HG03097 (cell line): ENCODE measurements at regions not wholly inside any gene's neighbourhood (a gene's known extent, or its start where the extent isn't known, plus 50 kb on each side); places are given as distances from the start of the nearest gene placed in this dataset.
"Not testable (repeated sequence)": the region's sequence is repeated elsewhere in the genome, so short reads cannot be mapped to it uniquely, and the experiment has no call there.

Experiments
- ATAC-seq: cut with Tn5 transposase; IDR thresholded peaks from one replicate; pipeline ENCODE4 v1.9.1; 2021; ENCODE audit not compliant: unreplicated experiment, low FRiP score

DNA sequence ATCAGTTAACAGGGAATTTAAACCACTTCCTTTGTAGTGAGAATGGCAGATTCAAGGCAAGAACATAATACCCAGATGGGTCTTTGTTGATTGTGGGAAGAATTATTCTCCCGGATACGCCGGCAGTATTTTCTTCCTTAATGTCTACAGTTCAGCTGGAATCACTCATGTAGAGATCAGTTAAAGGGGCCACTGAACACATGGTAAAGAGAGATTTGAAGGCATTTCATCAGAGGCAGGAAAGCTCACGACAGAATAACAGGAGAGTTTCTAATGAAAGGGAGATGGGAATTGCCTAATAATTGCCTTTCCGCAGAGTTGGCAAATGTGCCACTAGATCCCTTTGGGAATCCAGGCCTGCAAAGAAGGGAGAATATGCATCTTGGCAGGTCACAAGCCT is 327.7 kb upstream of the ZNF804A start:
- ATAC-seq, result no peak

DNA sequence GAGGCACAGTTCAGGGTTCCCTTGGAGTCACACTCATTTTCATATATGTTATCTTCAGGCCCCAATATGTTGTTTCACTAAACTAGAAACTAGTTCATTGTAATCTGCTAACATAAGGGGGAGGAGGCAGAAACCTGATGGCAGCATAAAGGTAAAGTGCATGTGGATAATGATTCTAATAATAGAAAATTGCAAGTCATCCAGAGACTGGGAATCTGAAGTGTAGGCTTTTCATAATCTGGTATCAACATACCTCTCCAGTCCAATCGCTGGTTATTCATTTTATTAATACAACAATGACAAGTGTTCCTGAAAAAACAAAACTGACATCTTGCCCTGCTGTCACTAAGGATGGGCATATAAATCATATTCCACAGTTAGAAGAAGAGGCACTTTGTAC is 326.3 kb upstream of the ZNF804A start:
- no peak for ATAC-seq

DNA sequence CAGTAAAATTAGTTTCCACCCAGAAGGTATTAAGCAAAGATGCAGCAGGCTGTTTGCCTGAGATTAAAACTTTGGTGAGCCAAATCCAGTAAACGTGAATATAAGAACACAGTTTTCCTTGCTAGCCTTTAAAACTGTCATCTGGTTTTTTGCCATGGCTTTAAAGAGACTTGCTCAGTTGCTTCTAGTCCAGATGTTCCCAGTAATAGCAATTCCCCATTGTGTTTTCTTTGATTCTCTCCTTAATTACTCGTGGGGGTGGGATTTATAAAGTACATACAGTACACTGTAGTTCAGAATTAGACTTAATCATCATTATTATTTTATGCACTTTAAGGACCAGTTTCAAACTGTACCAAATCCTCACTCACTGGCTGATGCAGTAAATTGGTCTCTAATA is 303.5 kb upstream of the ZNF804A start:
- no peak for ATAC-seq

DNA sequence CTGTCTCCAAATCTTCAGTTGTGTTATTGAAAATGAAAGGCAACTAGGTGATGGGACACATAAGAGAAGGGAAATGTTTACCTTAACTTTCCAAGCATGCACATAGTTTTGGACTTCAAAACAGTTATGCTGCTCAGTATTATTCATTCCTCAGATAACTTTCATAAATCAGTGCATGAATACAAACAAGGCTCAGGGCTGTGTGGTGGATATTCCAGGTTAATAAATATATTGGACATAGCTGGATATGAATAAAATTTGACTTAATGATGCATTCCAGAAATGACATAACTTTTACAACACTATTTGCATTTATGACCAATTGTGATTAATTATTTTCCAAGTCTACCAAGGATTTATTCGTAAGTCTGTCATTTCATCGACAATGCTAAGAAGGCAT is 301.2 kb upstream of the ZNF804A start:
- ATAC-seq, result no peak

DNA sequence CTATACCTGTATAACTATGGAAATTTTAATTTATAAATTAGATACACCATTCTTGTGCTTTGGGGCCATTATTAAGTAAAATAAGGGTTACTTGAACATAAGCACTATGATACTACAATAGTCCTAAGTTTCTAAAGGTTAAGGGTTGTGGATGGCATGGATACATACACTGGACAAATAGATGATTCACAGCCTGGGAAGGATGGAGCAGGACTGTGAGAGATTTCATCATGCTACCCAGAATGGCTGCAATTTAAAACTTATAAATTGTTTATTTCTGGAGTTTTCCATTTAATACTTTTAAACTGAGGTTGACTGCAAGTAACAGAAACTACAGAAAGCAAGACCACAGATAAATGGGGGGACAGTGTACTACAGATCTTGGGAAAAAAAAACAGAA is 295.8 kb upstream of the ZNF804A start:
- no peak for ATAC-seq

DNA sequence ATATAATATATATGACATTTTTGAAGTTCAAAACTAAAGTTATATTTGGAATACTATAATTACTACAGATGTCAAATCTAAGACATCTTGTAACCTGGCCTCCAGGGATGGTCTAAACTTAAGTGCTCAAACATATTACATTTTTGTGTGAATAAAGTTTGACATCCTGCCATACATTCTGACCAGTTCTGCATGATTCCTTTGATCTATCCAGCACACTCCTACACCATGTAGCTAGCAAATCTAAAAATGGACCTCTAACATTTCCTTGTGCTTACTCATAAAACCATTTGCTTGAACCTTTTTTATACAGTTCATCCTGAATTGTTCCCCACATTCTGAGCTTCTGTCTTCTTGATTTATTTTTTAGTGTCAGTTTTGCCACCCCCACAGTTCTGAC is 294.3 kb upstream of the ZNF804A start:
- ATAC-seq, result no peak

DNA sequence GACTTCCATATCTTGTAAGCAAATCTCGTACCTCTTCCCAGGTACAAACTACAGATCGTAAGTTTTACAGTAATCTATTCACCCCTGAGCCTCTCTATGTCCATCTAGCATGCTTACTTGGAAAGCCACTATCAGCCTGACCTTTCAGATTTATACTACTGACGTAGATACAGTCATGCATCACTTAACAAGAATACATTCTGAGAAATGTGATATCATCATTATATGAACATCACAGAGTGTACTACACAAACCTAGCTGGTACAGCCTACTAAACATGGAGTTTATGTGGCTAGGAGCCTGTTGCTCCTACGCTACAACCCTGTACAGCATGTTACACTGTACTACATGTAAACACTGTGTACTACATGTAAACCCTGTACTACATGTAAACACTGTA is 293.2 kb upstream of the ZNF804A start:
- ATAC-seq, result no peak

DNA sequence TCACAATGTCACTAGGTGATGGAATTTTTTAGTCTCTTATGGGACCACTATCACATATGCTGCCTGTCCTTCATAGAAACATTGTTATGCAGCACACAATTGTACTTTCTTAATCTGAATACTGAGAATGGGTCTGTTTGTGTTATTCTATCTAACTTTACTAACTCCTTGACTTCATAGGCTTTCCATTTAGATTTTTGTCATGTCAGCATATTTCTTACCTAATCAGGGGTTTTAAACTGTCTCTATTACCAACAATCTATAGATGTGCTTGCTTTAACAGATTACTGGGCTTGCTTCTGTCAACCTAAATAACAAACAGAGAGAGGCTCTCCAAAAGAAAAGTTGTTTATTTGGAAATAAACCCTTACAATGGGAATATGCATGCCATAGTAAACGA is 289.6 kb upstream of the ZNF804A start:
- no peak for ATAC-seq

DNA sequence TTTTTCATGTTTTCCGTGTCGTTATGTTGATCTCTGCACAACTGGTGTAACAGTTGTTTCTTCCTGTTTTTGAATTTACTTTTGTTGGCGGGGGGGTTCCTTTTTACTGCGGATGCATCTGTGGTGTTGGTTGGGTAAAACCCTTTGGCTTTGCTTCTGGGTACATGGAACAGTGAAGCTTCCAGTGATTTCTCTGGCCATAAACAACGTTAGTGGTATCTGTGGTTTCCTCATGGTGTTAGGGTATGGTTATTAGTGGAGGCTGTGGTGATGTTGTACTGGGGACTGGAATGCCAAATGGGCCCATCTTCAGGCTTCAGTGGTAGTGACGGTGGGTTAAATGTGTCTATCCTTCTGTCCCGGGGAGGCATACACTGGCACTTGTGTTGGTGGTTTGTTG is 285.4 kb upstream of the ZNF804A start:
- ATAC-seq, result no peak

DNA sequence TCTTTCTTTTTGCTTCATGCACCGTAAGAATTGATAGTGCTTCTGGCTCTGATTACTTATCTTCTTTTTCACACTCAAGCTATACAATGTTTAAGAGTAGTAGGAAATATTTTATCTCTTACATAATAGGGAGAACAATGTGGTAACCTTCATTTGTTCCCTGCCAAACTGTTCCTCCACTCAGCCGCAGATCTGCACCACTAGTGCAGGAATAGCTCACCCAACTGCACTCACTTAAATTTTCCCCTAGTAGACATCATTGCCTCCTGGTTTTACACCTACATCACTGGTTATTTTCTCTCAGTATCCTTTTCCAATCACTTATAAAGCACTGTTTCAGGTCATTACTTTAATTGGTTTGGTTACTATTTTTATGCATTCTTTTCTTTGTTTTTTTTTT is 283.5 kb upstream of the ZNF804A start:
- no peak for ATAC-seq

DNA sequence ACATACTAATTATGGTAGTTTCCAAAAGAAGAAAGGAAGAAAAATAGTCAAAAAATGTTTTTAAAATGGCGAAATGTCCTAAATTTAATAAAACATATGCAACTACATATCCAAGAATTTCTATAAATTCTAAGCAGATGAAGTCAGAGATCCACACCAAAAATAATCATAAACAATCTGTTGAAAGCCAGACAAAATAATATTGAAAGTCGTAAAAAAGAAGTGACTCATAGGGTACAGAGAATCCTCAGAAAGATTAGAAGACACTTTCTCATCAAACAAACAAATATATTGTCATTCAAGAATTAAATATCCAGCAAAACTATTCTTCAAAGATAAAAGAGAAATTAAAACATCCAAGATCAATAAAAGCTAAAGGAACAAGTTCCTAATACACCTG is 281.4 kb upstream of the ZNF804A start:
- no peak for ATAC-seq

DNA sequence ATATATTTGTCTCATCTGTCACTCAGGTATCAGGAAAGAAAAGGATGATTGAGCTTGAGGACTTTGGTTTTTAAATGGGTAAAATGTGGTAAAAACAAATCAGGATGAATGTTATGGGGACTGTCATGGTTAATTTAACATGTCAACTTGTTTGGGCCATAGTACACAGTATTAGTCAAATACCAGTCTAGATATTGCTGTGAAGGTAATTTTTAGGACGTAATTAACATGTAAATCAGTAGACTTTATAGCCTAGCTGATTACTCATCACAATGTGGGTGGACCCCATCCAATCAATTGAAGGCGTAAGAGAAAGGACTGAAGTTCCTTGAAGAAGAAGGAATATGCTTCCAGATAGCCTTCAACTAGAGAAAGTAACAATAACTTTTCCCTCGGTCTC is 275.7 kb upstream of the ZNF804A start:
- no peak for ATAC-seq

DNA sequence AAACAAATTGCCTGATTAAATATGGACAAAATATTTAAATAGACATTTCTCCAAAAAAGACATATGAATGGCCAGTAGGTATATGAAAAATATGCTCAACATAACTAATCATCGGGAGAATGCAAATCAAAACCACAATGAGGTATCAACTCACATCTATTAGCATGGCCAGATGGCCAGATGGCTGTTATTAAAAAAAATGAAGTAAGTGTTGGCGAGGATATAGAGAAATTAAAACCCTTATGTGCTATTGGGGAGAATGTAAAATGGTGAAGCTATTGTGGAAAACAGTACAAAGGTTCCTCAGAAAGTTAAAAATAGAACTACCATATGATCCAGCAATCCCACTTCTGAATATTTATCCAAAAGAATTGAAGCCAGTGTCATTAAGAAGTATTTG is 272.3 kb upstream of the ZNF804A start:
- ATAC-seq, result no peak

DNA sequence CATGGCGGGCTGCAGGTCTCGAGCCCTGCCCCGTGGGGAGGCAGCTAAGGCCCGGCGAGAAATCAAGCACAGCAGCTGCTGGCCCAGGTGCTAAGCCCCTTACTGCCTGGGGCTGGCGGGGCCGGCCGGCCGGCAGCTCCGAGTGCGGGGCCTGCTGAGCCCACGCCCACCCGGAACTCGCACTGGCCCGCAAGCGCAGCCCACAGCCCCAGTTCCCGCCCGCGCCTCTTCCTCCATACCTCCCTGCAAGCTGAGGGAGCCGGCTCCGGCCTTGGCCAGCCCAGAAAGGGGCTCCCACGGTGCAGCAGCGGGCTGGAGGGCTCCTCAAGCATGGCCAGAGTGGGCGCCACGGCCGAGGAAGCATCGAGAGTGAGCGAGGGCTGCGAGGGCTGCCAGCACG is 270.5 kb upstream of the ZNF804A start:
- ATAC-seq, result not testable (repeated sequence)

DNA sequence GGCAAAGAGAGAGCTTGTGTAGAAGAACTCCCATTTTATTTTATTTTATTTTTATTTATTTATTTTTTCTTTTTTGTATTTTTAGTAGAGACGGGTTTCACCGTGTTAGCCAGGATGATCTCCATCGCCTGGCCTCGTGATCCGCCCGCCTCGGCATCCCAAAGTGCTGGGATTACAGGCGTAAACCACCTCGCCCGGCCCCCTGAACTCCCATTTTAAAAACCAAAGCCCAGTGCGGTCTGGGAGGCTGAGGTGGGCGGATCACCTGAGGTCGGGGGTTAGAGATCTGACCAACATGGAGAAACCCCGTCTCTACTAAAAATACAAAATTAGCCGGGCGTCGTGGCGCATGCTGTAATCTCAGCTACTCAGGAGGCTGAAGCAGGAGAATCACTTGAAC is 267.8 kb upstream of the ZNF804A start:
- not testable (repeated sequence) for ATAC-seq

DNA sequence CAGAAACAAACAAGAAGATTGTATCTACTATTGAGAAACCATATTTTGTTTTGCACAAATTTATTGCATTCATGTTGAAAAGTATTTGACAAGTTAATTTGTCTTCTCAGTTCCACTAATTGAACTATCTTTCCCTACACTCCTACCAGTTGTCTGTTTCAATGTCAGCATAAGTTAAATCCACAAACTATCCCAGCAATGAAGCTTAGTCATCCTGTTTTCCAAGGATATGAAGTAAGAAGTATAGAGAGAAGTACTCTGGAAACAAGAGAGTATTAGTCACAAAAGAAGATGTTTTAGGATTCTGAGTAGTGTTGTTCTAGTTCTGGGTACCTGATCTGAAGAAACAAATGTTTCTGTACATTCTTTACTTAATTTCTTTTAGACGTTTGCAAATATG is 261.6 kb upstream of the ZNF804A start:
- no peak for ATAC-seq

DNA sequence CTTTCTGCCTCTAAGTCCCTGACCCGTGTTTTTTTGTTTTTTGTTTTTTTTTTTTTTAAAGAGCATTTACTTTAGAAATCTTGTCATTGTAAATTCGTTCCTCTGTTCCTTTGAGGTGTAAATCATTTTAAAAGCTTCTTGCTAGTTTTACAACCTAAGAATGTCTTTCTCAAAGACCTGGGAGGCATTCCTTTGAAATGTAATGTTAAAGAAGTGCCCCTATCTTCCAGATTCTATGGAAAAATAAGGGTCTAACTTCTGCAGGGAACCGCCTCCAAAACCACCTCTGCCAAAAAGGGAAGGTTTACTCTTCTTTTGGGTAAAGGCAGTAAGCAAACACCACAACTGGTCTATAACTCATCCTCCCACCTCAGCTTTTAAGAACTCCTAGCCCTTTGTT is 259.6 kb upstream of the ZNF804A start:
- ATAC-seq, result no peak

DNA sequence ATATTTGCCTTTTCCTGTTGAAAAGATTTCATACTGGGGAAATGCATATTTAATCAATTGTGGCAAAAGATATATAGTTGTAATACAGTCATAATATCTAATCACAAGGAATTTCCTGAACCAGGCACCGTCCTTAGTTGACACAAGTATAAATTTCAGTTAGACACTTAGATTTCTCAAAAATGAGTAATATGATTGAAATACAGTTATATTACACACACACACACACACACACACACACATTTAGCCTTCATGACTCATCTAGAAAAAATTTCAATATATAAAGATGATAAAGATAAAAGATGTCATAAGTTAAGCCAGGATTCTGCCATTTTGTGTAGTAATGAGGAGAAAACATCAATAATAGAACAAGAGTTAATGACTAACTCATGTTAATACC is 258.4 kb upstream of the ZNF804A start:
- ATAC-seq, result no peak

DNA sequence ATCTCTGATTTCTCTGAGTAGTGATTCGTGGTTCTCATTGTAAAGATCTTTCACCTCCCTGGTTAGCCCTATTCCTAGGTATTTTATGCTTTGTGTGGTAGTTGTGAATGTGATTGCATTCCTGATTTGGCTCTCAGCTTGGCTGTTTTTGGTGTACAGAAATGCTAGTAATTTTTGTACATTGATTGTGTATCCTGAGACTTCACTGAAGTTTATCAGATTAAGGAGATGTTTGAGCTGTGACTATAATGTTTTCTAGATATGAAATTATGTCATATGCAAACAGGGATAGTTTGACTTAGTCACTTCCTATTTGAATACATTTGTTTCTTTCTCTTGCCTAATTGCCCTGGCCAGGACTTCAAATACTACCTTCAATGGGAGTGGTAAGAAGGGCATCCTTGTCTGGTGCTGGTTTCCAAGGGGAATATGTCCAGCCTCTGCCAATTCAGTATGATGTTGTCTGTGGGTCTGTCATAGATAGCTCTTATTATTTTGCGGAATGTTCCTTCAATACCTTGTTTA is 251.9 kb upstream of the ZNF804A start:
- no peak for ATAC-seq

DNA sequence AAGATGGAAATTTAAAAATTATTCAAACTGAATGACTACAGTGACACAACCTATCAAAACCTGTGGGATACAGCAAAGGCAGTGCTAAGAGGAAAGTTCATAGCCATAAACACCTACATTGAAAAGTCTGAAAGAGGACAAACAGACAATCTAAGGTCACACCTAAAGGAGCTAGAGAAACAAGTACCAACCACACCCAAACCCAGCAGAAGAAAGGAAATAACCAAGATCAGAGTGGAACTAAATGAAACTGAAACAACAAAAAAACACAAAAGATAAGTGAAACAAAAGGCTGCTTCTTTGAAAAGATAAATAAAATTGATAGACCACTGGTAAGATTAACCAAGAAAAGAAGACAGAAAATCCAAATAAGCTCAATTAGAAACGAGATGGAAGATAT is 247.2 kb upstream of the ZNF804A start:
- no peak for ATAC-seq

DNA sequence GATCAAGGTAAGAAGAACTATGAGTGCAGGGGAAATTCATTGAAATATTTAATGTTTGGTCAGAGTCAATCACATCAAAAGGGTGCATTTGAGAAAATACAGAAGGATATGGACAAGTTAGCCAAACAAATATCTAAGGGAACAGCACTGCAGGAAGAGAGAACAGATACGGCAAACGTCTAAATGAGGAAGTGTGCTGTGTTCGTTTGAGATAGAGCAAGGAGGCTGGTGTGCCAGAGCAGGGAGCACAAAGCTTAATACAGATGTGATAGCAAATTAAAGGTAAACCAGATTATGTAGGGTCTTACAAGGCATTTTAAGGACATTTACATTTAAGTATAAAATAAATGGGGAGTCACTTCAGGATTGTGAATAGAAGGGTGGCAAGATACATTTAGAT is 241.3 kb upstream of the ZNF804A start:
- ATAC-seq, result no peak

DNA sequence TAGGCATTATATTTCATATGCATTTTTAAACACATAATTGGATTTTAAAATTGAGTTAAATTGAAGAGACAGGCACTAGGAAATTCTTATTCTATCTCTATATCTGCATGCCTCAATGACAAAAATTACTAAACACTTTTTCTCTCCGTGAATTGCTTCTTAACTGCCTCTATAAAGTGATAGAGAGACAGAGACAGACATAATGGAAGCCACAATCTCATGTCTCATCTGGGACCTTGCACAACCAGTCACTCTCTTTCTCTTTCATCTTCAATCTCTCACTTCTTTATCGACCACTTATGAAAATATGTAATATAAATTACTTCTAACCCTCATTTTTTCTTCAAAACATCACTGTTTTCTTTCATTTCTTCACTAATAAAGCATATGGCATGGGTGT is 238.9 kb upstream of the ZNF804A start:
- no peak for ATAC-seq

DNA sequence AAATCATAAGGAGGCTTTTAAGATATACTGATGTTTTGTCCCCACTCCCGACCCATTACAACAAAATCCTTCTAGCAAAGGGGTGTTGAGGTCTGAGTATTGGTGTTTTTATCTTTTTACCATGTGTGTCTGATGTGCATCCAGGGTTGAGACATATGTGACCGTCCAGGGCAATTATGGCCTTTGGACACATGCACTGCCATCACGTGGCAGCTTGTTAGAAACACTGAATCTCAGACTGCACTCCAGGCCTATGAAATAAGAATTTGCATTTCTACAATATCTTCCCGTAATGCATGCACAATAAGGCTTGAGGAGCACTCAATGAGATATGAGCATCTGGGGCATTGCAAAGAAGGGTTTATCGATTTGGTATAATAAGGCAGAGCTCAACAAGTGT is 235.1 kb upstream of the ZNF804A start:
- ATAC-seq, result no peak

DNA sequence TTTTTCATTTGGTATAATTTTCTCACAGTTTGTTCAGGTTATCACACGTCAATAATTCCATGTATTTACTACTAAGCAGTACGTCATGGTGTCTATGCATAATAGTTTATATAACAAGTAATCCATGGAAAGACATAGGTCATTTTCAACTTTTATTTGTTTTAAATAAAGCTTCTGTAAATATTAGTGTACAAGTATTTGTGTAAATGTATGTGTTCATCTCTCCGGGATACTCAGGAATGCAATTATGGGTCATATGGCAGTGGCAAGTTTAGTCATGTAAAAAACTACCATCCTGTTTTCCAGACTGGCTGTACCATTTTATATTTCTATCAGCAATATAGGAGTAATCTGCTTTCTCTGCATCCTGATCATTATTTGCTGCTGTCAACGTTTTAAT is 231.1 kb upstream of the ZNF804A start:
- no peak for ATAC-seq
